Common myeloid progenitor, CD34-positive (primary cell): ENCODE measurements at regions not wholly inside any gene's neighbourhood (a gene's known extent, or its start where the extent isn't known, plus 50 kb on each side); places are given as distances from the start of the nearest gene placed in this dataset.

Experiments used
- CTCF ChIA-PET: fragments of 350-600 bp; sonication (Branson Sonifier 250); formaldehyde crosslinking; loops from one replicate; lab custom pipeline; 2021; ENCODE audit warnings: antibody characterized with exemption; lab: Charles Lee
- POLR2A ChIA-PET: fragments of 350-600 bp; sonication (Branson Sonifier 250); formaldehyde crosslinking; loops from one replicate; lab custom pipeline; 2021; ENCODE audit warnings: antibody characterized with exemption; lab: Charles Lee
- DNase-seq, 3 donors: peaks; one replicate each; pipeline versions ENCODE4 v3.0.0 to v3.0.0-alpha.2; 2013
- H3K27ac ChIP-seq, 2 experiments: 1 replicate in 1 of 2; 2 replicates in 1 of 2; pipeline ENCODE4 v1.7.0; 2013; ENCODE audit warnings: inconsistent platforms in 2 of 2, low read length in 2 of 2, mild to moderate bottlenecking in 2 of 2, low read depth in 1 of 2, moderate library complexity in 1 of 2; ENCODE audit not compliant: severe bottlenecking in 2 of 2, insufficient read depth in 1 of 2, poor library complexity in 1 of 2
- H3K27me3 ChIP-seq, 5 experiments: replicated peaks in 2 of 5; 1 replicate in 3 of 5; 2 replicates in 2 of 5; pipeline versions ENCODE4 v1.6.1 to v1.7.0; 2013; ENCODE audit warnings: low read length in 4 of 5, mild to moderate bottlenecking in 2 of 5, moderate library complexity in 2 of 5, inconsistent platforms in 1 of 5; ENCODE audit not compliant: insufficient read depth in 5 of 5, control insufficient read depth in 4 of 5
- H3K36me3 ChIP-seq, 4 experiments: 1 replicate in 2 of 4; 2 replicates in 2 of 4; pipeline versions ENCODE4 v1.6.1 to v1.7.0; 2013; ENCODE audit warnings: low read length in 3 of 4, control low read depth in 1 of 4, mild to moderate bottlenecking in 1 of 4; ENCODE audit not compliant: control insufficient read depth in 4 of 4, insufficient read depth in 4 of 4
- H3K4me1 ChIP-seq, 4 experiments: 1 replicate in 3 of 4; 2 replicates in 1 of 4; pipeline versions ENCODE4 v1.6.1 to v1.7.1; 2013; ENCODE audit warnings: low read length in 3 of 4, mild to moderate bottlenecking in 3 of 4, control low read depth in 1 of 4, inconsistent platforms in 1 of 4, moderate library complexity in 1 of 4; ENCODE audit not compliant: control insufficient read depth in 4 of 4, insufficient read depth in 4 of 4; ENCODE audit errors: control extremely low read depth in 1 of 4
- H3K4me3 ChIP-seq, 7 experiments: 1 replicate in 4 of 7; 2 replicates in 3 of 7; pipeline versions ENCODE4 v1.5.1 to v1.7.0; 2013; ENCODE audit warnings: mild to moderate bottlenecking in 7 of 7, low read length in 6 of 7, moderate library complexity in 6 of 7, inconsistent platforms in 2 of 7, low read depth in 2 of 7, control low read depth in 1 of 7; ENCODE audit not compliant: insufficient read depth in 4 of 7, control insufficient read depth in 1 of 7; ENCODE audit errors: extremely low read depth in 1 of 7
- H3K9me3 ChIP-seq, 5 experiments: 1 replicate in 4 of 5; 2 replicates in 1 of 5; pipeline versions ENCODE4 v1.6.1 to v1.7.1; 2013; ENCODE audit warnings: low read length in 4 of 5, mild to moderate bottlenecking in 2 of 5, inconsistent platforms in 1 of 5, low read depth in 1 of 5, moderate library complexity in 1 of 5; ENCODE audit not compliant: control insufficient read depth in 4 of 5, insufficient read depth in 2 of 5; ENCODE audit errors: control extremely low read depth in 1 of 5
- WGBS: methylation state at CpG from one replicate; pipeline ENCODE4 v1.1.5; 2013; ENCODE audit not compliant: insufficient coverage; 5-methylcytosine and 5-hydroxymethylcytosine counted together

DNA sequence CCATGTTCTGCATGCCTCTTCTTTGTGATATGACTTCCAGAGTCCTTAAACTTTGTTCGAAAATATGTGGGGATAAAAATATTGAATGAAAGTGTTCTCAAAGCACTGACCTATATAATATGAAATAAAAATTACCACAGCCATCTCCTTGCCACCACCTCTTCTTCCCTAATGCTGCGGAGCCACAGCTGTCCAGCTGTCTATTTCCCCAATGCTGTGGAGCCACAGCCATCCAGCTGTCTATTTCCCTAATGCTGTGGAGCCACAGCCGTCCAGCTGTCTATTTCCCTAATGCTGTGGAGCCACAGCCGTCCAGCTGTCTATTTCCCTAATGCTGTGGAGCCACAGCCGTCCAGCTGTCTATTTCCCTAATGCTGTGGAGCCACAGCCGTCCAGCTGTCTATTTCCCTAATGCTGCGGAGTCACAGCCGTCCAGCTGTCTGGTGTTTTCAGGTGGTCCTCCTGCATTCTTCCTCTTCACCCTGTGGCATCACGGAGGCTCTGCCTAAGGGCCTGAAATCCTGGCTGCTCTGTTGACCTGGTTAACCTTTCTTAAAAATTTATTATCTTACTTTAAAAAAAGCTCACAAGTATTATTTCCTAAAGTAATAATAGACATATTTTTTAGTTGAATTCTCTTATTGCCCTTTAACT is 266.1 kb upstream of the MEX3C start:
- no peaks in the 10 kb centered on the region for H3K4me1 ChIP-seq
- ChIA-PET CTCF (interaction anchor here (1.6 kb wide), 1 partner anchor 30 kb away, joined by 3 read pairs; no protein-coding TSS in a partner anchor), POLR2A (no interaction called here)
- H3K9me3 ChIP-seq = no peaks in the 10 kb centered on the region
- WGBS = 88% methylated on average over 5 of the region's 9 CpGs
- peaks cover 0 to 2% (median 0%) of the 10 kb centered on the region in 5 experiments for H3K27me3 ChIP-seq
- no peak for DNase-seq
- H3K27ac ChIP-seq = no peak overlapping the region
- H3K36me3 ChIP-seq = no peaks in the 10 kb centered on the region
- no peak overlapping the region for H3K4me3 ChIP-seq

DNA sequence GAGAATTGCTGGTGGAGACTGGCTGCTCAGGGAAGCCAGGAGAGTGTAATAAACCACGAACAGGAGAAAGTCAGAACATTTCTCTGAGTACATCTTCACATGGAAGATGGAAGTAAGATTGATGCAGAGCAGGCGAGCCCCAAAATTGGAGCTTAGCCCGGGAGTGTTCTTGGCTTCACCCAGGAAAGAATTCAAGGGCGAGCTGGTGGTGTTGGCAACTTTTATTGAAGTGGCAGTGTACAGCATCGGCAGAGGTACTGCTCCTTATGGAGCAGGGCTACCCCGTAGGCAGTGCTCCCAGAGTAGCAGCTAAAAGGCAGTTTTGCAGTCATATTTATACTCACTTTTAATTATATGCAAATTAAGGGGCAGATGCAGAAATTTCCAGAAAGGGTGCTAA is 281.4 kb upstream of the MEX3C start:
- ChIA-PET CTCF (no interaction called here), POLR2A (no interaction called here)
- Histone ChIP-seq H3K4me1 (no peaks in the 10 kb centered on the region), H3K9me3 (no peaks in the 10 kb centered on the region), H3K4me3 (no peak overlapping the region), H3K27me3 (no peaks in the 10 kb centered on the region), H3K27ac (no peak overlapping the region), H3K36me3 (no peaks in the 10 kb centered on the region)
- DNase-seq = no peak
- 100% methylated on average over 4 of the region's 6 CpGs for WGBS

DNA sequence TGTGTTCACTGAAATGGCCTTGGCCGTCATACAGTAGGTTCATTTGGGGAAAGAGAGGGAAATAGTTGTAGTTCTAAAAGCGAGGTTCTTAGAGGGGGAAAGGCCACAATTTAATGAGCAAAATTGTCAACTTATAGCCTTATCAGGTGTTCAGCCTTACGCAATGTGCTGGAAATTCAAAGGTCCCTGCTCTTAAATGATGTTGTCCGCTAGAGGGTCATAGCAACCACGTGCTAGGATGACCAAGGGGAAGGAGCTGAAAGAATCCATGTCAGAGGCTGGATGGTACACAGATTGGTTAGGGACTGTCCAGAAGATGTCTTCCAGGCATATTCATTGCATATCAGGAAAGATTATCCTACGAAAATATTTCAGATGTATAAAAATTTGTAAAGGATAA is 282.3 kb upstream of the MEX3C start:
- ChIA-PET POLR2A (no interaction called here), CTCF (no interaction called here)
- H3K4me1 ChIP-seq = no peaks in the 10 kb centered on the region
- DNase-seq = no peak
- no peaks in the 10 kb centered on the region for H3K36me3 ChIP-seq
- H3K9me3 ChIP-seq = no peaks in the 10 kb centered on the region
- no peaks in the 10 kb centered on the region for H3K27me3 ChIP-seq
- H3K27ac ChIP-seq = no peak overlapping the region
- WGBS = 93% methylated on average over 5 of the region's 6 CpGs
- H3K4me3 ChIP-seq = no peak overlapping the region

DNA sequence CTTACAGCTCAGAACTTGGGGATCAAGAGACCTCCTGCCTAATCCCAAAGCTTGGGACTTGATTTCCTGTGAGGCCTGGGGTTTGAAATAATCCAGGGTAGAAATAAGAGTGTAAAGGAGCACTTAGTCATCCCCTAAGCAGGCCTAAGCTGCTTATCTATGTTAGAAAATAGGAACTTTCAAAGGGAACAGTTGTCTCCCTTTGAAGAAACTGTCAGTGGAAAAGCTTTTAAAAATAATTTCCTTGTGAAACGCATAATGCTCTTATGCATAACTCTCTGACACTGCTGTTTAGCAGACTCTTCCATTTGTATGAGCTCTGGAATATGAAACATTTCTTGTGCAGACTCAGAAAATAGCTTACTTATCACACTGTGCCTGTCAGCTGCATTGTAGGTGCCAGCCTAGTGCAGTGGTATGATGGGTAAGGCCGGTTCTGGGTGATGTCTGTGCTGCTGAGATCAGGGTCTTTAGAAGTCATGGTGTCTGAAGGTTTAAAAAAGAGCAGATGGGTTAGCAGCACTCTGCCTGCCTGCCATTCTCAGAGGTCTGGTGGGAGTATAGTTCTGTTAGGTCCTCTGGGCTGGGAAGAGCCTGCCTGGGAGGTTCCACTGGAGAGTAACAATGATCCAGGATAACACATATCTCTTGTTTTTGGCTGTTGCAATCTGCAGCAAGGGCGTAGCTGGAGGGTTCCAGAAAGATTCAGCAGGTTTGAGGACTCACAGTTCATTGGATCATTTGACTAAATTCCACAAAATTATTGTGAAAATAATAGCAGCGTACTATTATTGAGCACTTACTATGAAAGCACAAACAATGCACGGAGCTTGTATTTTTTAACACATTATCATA is 283.2 kb upstream of the MEX3C start:
- Histone ChIP-seq H3K4me3 (no peak overlapping the region), H3K27me3 (no peaks in the 10 kb centered on the region), H3K36me3 (no peaks in the 10 kb centered on the region), H3K4me1 (no peaks in the 10 kb centered on the region), H3K9me3 (no peaks in the 10 kb centered on the region), H3K27ac (no peak overlapping the region)
- ChIA-PET CTCF (no interaction called here), POLR2A (no interaction called here)
- 90% methylated on average over 2 of the region's 5 CpGs for WGBS
- DNase-seq = no peak

DNA sequence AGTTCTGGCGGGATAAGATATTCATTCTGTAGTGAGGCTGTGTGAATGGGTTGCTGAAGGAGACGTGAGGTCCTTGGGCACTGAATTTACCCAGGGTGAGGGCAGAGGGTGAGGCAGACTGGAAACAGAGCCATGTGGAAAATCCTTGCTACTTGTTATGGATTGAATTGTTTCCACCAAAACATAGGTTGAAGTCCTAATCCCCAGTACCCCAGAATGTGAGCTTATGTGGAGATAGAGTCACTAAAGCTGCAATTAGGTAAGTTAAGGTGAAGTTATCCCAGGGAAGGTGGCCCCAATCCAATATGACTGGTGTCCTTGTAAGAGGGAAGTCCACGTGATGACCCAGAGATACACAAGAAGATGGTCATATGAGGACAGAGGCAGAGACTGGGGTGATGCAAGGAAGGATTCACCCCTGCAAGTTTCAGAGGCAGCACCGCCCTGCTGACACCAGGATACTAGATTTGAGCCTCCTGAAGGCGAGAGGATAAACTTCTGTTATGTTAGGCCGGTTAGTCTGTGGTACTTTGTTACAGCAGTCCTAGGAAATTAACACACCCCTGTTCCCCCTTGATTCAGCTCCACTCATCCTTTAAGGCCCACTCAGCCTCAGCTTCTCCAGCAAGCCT is 289.4 kb upstream of the MEX3C start:
- ChIA-PET POLR2A (no interaction called here), CTCF (interaction anchor here (0.7 kb wide), 1 partner anchor 57 kb away, joined by 3 read pairs; no protein-coding TSS in a partner anchor)
- no peak overlapping the region for H3K27ac ChIP-seq
- WGBS = 86% methylated on average over 6 of the region's 6 CpGs
- H3K27me3 ChIP-seq = no peaks in the 10 kb centered on the region
- H3K4me1 ChIP-seq = no peaks in the 10 kb centered on the region
- H3K36me3 ChIP-seq = no peaks in the 10 kb centered on the region
- H3K4me3 ChIP-seq = no peak overlapping the region
- no peak for DNase-seq
- H3K9me3 ChIP-seq = no peaks in the 10 kb centered on the region

DNA sequence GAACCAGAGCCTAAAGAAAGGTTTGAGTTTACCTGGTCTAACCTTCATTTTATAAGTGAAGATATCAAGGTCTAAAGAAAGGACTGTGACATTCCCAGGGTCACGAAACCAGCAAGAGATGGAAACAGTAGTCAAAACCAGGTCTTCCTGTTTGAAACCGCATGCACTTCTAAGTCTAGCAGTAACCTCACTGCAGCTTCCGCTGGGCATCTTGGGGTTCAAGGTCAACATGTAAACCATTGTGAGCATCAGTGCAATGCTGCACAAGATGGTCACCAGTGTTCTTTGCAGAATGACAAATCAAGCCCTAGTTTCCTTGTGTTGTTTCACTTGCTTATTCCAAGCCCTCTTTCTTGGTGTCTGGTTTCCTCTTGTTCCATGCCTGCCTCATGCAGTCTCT is 292.9 kb upstream of the MEX3C start:
- DNase-seq = no peak
- ChIA-PET POLR2A (no interaction called here), CTCF (no interaction called here)
- H3K27ac ChIP-seq = no peak overlapping the region
- no peaks in the 10 kb centered on the region for H3K9me3 ChIP-seq
- H3K27me3 ChIP-seq = no peaks in the 10 kb centered on the region
- 98% methylated on average over 3 of the region's 3 CpGs for WGBS
- H3K4me3 ChIP-seq = no peak overlapping the region
- H3K36me3 ChIP-seq = no peaks in the 10 kb centered on the region
- no peaks in the 10 kb centered on the region for H3K4me1 ChIP-seq

DNA sequence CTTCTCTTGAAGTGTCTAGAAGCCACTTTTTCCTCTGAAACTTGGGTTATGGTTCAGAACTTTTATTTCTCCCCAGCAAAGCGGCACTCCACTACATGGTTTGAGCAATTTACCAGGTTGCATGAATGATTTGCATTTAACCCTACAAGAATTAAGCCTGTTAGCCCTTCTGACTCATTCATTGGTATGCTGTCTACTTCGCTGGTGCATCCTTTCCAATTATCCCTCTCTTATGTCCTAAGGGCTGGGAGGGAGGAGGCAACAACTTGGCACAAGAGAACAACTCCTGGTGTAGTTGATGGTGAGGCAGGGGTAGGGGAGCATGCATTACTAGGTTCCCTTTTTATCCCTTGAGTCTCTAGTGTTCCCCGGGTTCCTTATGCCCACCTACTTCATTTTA is 293.4 kb upstream of the MEX3C start:
- Histone ChIP-seq H3K27ac (no peak overlapping the region), H3K36me3 (no peaks in the 10 kb centered on the region), H3K4me3 (no peak overlapping the region), H3K27me3 (no peaks in the 10 kb centered on the region), H3K4me1 (no peaks in the 10 kb centered on the region), H3K9me3 (no peaks in the 10 kb centered on the region)
- ChIA-PET CTCF (no interaction called here), POLR2A (no interaction called here)
- 84% methylated on average over 2 of the region's 3 CpGs for WGBS
- DNase-seq = no peak
